ENCODE measurements at regions not wholly inside any gene's neighbourhood (a gene's known extent, or its start where the extent isn't known, plus 50 kb on each side); places are given as distances from the start of the nearest gene placed in this dataset.

DNA sequence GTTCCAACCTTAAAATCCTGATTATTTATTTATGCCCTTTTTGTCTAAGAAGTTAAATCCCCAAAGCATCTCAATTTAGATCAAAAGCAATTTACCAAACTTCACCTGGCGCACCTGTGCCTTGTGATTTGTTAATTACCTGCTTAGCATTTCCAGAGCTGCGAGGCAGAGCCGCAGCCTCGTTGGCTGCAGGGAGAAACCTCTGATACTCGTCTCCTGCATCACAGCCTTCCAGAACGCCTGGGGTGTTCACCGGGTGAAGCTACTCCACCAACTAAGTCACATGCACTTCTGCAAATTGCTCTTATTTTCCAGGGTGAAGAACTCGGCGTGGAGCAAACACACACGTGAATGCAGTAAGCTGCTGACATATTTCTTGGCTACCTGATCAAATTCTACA is 198.1 kb upstream of the RNF32 start:
- TF ChIP-seq, protein P1, sequence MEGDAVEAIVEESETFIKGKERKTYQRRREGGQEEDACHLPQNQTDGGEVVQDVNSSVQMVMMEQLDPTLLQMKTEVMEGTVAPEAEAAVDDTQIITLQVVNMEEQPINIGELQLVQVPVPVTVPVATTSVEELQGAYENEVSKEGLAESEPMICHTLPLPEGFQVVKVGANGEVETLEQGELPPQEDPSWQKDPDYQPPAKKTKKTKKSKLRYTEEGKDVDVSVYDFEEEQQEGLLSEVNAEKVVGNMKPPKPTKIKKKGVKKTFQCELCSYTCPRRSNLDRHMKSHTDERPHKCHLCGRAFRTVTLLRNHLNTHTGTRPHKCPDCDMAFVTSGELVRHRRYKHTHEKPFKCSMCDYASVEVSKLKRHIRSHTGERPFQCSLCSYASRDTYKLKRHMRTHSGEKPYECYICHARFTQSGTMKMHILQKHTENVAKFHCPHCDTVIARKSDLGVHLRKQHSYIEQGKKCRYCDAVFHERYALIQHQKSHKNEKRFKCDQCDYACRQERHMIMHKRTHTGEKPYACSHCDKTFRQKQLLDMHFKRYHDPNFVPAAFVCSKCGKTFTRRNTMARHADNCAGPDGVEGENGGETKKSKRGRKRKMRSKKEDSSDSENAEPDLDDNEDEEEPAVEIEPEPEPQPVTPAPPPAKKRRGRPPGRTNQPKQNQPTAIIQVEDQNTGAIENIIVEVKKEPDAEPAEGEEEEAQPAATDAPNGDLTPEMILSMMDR (IDR thresholded peaks at IDR 0.05) = no peak
- TF ChIP-seq POLR2A (IDR thresholded peaks at IDR 0.05) = no peak

Data from thyroid gland (tissue), 4 donors.